ENCODE measurements at regions not wholly inside any gene's neighbourhood (a gene's known extent, or its start where the extent isn't known, plus 50 kb on each side); places are given as distances from the start of the nearest gene placed in this dataset.

GRCh38 chr10:22852712-22853353, 75.0 kb upstream of the ARMC3 start:
- TF ChIP-seq EP300 (IDR thresholded peaks at IDR 0.05) (no peak), CTCF (IDR thresholded peaks at IDR 0.05) (no peak)
